ENCODE measurements at regions not wholly inside any gene's neighbourhood (a gene's known extent, or its start where the extent isn't known, plus 50 kb on each side); places are given as distances from the start of the nearest gene placed in this dataset.

DNA sequence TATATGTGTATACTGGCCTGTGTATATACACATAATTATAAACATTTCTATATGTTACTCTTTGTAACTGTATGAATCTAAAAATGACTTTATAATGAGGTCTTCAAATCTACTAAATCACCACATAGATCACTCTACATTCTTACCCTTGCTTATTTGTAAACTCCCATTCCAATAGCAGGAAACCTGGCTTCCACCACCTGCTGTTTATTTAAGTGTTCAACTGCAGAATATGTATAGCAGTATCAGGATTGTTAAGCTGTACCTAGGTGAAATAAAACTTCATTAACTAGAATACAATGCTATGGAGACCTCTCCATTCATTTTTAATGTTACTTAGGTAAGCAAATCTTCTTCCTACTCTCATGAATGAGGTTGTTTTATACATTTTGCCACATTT, 1351.1 kb upstream of the B3GALT2 start:
- TF ChIP-seq, protein P1, sequence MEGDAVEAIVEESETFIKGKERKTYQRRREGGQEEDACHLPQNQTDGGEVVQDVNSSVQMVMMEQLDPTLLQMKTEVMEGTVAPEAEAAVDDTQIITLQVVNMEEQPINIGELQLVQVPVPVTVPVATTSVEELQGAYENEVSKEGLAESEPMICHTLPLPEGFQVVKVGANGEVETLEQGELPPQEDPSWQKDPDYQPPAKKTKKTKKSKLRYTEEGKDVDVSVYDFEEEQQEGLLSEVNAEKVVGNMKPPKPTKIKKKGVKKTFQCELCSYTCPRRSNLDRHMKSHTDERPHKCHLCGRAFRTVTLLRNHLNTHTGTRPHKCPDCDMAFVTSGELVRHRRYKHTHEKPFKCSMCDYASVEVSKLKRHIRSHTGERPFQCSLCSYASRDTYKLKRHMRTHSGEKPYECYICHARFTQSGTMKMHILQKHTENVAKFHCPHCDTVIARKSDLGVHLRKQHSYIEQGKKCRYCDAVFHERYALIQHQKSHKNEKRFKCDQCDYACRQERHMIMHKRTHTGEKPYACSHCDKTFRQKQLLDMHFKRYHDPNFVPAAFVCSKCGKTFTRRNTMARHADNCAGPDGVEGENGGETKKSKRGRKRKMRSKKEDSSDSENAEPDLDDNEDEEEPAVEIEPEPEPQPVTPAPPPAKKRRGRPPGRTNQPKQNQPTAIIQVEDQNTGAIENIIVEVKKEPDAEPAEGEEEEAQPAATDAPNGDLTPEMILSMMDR (conservative IDR thresholded peaks at IDR 0.05; ENCODE audit: low read depth, low read length) = no peak
- no peak overlapping the region for H3K4me3 ChIP-seq (ENCODE audit: low read depth, low read length)
- no peak for DNase-seq (ENCODE audit: low read depth)

DNA sequence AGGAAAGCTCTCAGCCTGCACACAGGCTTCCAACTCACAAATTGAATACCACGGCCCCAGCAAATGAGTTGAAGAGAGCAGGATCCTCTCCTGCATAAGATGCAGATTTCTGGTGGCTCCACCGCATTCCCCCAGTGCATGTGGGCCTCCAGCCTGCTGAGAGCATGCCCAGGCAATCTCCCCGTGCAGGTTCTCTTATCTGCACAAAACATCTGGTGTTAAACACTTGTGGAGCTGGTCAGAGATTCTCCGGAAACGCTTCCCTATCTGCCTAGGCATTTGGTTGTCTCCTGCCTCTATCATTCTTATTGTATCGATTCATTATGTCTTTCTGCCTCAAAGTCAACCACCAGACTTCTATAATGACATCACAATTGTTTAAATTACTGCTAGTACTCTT, 1349.0 kb upstream of the B3GALT2 start:
- TF ChIP-seq, protein P1 (conservative IDR thresholded peaks at IDR 0.05; ENCODE audit: low read depth, low read length) = no peak
- no peak for DNase-seq (ENCODE audit: low read depth)

DNA sequence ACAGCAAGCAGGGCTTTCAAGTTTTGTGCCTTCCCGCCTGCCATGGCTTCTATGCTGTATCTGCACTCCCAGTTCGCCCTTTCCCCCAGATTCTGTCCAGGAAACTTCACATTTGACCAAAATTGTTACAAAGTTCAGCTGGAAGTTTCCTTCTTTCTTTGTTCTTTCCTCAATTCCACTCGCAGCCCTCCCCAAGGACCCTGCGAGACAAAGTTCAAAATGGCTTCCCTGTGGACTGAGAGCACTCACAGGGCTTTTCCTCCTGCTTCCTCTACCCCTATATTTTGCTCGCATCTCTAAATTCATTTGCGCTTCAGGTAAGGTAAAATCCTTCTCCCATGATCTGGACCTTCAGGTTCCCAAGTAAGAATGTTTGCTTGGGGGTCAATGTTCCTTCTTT, 1348.4 kb upstream of the B3GALT2 start:
- TF ChIP-seq, protein P1 (conservative IDR thresholded peaks at IDR 0.05; ENCODE audit: low read depth, low read length) = no peak
- no peak overlapping the region for H3K4me3 ChIP-seq (ENCODE audit: low read depth, low read length)

More for the DNA sequence above, 1349.0 kb upstream of the B3GALT2 start:
- no peak overlapping the region for H3K4me3 ChIP-seq (ENCODE audit: low read depth, low read length)

DNA sequence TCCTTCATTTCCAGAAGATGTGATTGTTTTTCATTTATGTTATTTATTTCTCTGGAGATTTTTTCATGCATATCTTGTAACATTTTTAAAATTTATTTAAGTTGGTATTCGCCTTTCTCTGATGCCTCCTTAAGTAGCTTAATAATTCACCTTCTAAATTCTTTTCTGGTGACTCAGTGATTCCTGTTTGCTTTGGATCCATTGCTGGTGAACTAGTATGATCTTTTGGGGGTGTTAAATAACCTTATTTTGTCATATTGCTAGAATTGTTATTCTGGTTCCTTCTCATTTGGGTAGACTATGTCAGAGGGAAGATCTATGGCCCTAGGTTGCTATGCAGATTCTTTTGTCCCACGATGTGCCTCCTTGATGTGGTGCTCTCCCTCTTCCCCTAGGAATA, 1347.2 kb upstream of the B3GALT2 start:
- TF ChIP-seq, protein P1 (conservative IDR thresholded peaks at IDR 0.05; ENCODE audit: low read depth, low read length) = no peak
- DNase-seq (ENCODE audit: low read depth) = peak; percentile 62
- no peak overlapping the region for H3K4me3 ChIP-seq (ENCODE audit: low read depth, low read length)

More for the DNA sequence above, 1348.4 kb upstream of the B3GALT2 start:
- DNase-seq (ENCODE audit: low read depth) = no peak

DNA sequence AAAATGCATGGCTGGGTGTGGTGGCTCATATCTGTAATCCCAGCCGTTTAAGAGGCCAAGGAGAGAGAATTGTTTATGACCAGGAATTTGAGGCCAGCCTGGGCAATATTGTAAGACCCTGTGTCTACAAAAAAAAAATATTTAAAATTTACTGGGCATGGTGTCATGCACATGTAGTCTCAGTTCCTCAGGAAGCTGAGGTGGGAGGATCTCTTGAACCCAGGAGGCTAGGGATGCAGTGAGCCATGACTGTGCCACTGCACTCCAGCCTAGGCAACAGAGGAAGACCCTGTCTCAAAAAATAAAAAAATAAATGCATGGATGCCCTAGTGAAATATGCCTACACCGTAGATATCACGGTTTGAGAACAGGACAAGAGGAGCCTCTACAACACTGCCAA, 1331.2 kb upstream of the B3GALT2 start:
- TF ChIP-seq, protein P1 (conservative IDR thresholded peaks at IDR 0.05; ENCODE audit: low read depth, low read length) = no peak
- DNase-seq (ENCODE audit: low read depth) = no peak
- H3K4me3 ChIP-seq (ENCODE audit: low read depth, low read length) = no peak overlapping the region

DNA sequence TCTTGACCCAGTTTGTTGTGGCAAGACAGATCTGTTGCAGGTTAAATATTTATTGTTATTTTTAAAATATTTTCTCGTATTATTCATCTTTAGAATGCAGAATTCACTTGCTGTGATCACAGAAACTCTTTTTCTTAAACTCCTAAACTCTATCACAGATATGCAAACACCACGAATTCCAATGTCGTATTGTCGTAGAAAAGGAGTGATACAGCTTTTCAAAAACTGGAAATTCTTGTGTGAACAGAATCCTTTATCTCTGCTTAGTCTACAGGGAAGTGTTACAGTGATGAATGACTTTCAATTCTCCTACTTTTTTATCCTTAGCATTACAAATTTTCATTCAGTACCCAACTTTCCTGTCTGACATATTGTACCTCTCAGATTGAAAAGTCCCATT, 1329.5 kb upstream of the B3GALT2 start:
- H3K4me3 ChIP-seq (ENCODE audit: low read depth, low read length) = no peak overlapping the region
- TF ChIP-seq, protein P1 (conservative IDR thresholded peaks at IDR 0.05; ENCODE audit: low read depth, low read length) = no peak
- DNase-seq (ENCODE audit: low read depth) = no peak

DNA sequence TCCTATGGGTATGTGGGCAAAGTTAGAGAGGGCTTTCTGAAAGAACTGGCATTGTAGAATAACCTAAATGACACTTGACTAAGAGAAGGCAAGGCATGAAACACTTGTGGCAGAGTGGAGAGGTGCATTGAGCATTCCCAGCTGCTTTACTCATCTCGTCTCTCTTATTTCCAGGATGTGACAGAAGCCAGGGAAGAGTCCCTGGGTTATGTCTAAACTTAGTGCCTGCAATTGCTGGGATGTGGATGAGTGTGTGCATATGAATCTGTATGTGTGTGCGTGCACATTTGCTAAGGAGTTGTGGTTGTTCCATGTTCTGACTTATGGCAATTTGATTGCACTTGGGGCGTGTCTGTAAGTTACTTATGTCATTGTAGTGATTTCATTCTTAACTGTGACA, 1326.5 kb upstream of the B3GALT2 start:
- DNase-seq (ENCODE audit: low read depth) = no peak
- no peak overlapping the region for H3K4me3 ChIP-seq (ENCODE audit: low read depth, low read length)
- TF ChIP-seq, protein P1 (conservative IDR thresholded peaks at IDR 0.05; ENCODE audit: low read depth, low read length) = no peak

All from epithelial cell of proximal tubule (primary cell).